Nephron progenitor cell (in vitro differentiated cells): ENCODE measurements at regions not wholly inside any gene's neighbourhood (a gene's known extent, or its start where the extent isn't known, plus 50 kb on each side); places are given as distances from the start of the nearest gene placed in this dataset.

ENCODE experiments used
- DNase-seq: peaks from one replicate; pipeline ENCODE4 v3.0.0; 2021
- H3K27ac Mint-ChIP-seq: 2 replicates; pipeline ENCODE4 v1.8.0; 2021; ENCODE audit warnings: mild to moderate bottlenecking, moderate library complexity, mixed read lengths
- H3K27me3 Mint-ChIP-seq: 2 replicates; pipeline ENCODE4 v1.8.0; 2021; ENCODE audit warnings: mild to moderate bottlenecking, low read depth, mixed read lengths; ENCODE audit not compliant: poor library complexity
- H3K36me3 Mint-ChIP-seq: 2 replicates; pipeline ENCODE4 v1.8.0; 2021; ENCODE audit warnings: low read depth, mixed read lengths
- H3K4me1 Mint-ChIP-seq: 2 replicates; pipeline ENCODE4 v1.8.0; 2021; ENCODE audit warnings: mixed read lengths
- H3K4me3 Mint-ChIP-seq: 2 replicates; pipeline ENCODE4 v1.8.0; 2021; ENCODE audit warnings: mild to moderate bottlenecking, moderate library complexity, mixed read lengths
- H3K9me3 Mint-ChIP-seq: 2 replicates; pipeline ENCODE4 v1.8.0; 2021; ENCODE audit warnings: mild to moderate bottlenecking, moderate library complexity, mixed read lengths
- CTCF ChIP-seq: fragments of 200-600 bp; sonication (generic); IDR thresholded peaks from 2 replicates; pipeline ENCODE4 v1.5.0; 2021; ENCODE audit warnings: antibody characterized with exemption

DNA sequence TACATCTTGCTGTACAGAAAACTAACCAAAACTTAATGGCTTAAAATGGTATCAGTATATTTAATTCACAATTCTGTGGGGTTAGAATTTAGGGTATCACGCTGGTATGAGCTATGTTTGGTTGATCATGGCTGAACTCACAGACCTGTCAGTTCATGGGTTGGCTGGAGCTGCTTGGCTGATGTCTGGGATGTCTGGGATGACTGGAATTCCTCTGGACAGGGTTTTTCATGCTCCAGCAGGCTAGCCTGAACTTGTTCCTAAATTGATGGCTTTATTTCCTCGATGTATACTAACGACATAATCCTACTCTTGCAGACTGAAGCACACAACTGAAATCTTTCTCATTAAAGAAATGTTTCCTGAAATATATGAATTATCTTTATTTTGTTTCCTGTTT, 338.9 kb upstream of the GBE1 start:
- Mint-ChIP-seq H3K36me3 (no peaks in the 10 kb centered on the region), H3K27me3 (no peaks in the 10 kb centered on the region), H3K4me1 (no peaks in the 10 kb centered on the region), H3K4me3 (no peak overlapping the region), H3K9me3 (peaks cover 3% of the 10 kb centered on the region), H3K27ac (no peak overlapping the region)
- DNase-seq: peak; percentile 20
- TF ChIP-seq CTCF: no peak

DNA sequence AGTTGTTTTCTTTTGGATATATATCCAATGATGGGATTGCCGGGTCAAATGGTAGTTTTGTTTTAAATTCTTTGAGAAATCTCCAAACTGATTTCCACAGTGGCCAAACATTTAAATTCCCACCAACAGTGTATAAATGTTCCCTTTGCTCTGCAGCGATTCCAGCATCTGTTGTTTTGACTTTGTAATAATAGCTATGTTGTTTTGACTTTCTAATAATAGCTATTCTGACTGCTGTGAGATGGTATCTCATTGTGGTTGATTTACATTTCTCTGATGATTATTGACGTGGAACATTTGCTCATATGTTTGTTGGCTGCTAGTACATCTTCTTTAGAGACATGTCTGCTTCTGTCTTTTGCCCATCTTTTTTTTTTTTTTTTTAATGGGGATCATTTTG, 332.2 kb upstream of the GBE1 start:
- H3K27ac Mint-ChIP-seq: no peak overlapping the region
- no peaks in the 10 kb centered on the region for H3K4me1 Mint-ChIP-seq
- H3K36me3 Mint-ChIP-seq: no peaks in the 10 kb centered on the region
- DNase-seq: no peak
- no peaks in the 10 kb centered on the region for H3K27me3 Mint-ChIP-seq
- TF ChIP-seq CTCF: no peak
- no peak overlapping the region for H3K4me3 Mint-ChIP-seq
- H3K9me3 Mint-ChIP-seq: no peaks in the 10 kb centered on the region

DNA sequence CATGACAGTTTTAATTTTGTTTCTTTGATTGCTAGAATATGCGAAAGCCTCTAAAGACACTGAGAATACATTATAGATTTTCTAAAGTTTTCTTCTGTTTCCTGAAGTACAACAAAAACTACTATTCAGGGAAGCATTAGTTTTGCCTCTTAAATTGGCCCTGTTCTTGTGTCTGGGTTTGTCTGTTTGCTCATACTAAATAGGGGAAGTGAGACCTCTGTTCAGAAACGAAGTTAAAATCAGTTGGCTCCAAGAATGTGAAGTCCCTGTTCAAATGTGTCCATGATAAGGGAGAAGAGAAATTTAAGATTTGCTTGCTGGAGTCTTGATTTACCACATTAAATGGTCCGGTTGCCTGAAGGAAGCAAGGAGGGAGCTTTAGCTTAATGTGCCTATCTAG, 327.3 kb upstream of the GBE1 start:
- H3K27me3 Mint-ChIP-seq: peaks cover 4% of the 10 kb centered on the region
- no peaks in the 10 kb centered on the region for H3K4me1 Mint-ChIP-seq
- H3K9me3 Mint-ChIP-seq: no peaks in the 10 kb centered on the region
- DNase-seq: no peak
- H3K4me3 Mint-ChIP-seq: no peak overlapping the region
- no peak overlapping the region for H3K27ac Mint-ChIP-seq
- H3K36me3 Mint-ChIP-seq: no peaks in the 10 kb centered on the region
- TF ChIP-seq CTCF: no peak

- H3K27ac Mint-ChIP-seq: no peak overlapping the region
- H3K36me3 Mint-ChIP-seq: no peaks in the 10 kb centered on the region
- H3K4me3 Mint-ChIP-seq: no peak overlapping the region
- H3K4me1 Mint-ChIP-seq: no peaks in the 10 kb centered on the region
- no peaks in the 10 kb centered on the region for H3K9me3 Mint-ChIP-seq
- H3K27me3 Mint-ChIP-seq: peaks cover 4% of the 10 kb centered on the region
- DNase-seq: no peak
- no peak for TF ChIP-seq CTCF
Measured at GRCh38 chr3:82087958-82088357, 326.5 kb upstream of the GBE1 start.

DNA sequence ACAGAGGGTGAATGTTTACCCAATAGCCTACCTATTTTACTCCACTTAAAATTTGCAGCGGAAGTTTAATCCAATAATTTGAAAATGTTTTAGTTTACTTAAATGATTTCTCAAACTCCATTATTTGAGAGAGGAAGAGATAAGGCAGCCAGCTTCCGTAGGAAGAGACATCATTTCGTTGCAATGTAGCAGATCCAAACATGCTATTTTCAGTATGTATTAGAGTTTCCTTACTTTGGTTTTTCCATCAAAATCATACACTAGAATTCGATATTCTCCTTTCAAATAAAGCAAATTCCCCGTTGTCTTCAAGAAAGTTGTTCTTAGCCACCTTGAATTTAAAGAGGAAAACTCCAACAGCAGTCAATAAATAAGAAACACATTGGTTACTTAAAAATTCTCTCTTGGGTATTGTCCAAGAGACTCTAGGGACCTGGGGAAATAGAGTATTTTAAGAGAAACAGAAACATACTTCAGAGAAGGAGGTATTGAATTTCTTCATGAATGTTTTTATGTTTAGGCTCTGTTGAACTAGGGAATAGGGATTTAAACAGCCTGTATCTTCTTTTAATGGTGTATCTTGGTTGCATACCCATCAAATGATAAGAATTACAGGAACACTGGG, 324.5 kb upstream of the GBE1 start:
- Mint-ChIP-seq H3K27ac (no peak overlapping the region), H3K36me3 (no peaks in the 10 kb centered on the region), H3K27me3 (peaks cover 8% of the 10 kb centered on the region), H3K4me3 (no peak overlapping the region), H3K9me3 (no peaks in the 10 kb centered on the region), H3K4me1 (no peaks in the 10 kb centered on the region)
- TF ChIP-seq CTCF: no peak
- DNase-seq: no peak

DNA sequence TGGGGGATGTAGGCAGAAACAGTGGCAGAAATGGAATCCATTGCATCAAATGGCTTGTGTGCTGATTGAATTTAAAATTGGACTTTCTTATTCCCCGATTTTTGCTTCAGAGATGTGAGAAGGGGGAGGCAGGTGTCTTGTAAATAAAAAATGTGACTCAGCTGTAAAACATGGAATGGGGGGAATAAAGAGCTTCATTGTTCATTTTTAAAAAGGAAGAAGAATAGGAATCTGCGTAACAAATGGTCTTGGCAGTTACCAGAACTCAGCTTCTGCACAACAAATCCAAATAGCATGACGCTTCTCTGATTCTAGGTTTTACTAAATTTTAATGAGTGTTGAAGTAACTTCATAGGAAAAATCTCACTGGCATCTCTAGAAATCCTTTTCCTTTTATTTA, 323.9 kb upstream of the GBE1 start:
- no peak overlapping the region for H3K4me3 Mint-ChIP-seq
- H3K9me3 Mint-ChIP-seq: no peaks in the 10 kb centered on the region
- H3K36me3 Mint-ChIP-seq: no peaks in the 10 kb centered on the region
- no peak for TF ChIP-seq CTCF
- peaks cover 8% of the 10 kb centered on the region for H3K27me3 Mint-ChIP-seq
- no peak for DNase-seq
- H3K27ac Mint-ChIP-seq: no peak overlapping the region
- H3K4me1 Mint-ChIP-seq: no peaks in the 10 kb centered on the region
